GM18858 (cell line): ENCODE measurements at regions not wholly inside any gene's neighbourhood (a gene's known extent, or its start where the extent isn't known, plus 50 kb on each side); places are given as distances from the start of the nearest gene placed in this dataset.
"Not testable (repeated sequence)": the region's sequence is repeated elsewhere in the genome, so short reads cannot be mapped to it uniquely, and the experiment has no call there.

Source experiments
- ATAC-seq: cut with Tn5 transposase; IDR thresholded peaks from one replicate; pipeline ENCODE4 v1.9.1; 2021; ENCODE audit not compliant: unreplicated experiment

DNA sequence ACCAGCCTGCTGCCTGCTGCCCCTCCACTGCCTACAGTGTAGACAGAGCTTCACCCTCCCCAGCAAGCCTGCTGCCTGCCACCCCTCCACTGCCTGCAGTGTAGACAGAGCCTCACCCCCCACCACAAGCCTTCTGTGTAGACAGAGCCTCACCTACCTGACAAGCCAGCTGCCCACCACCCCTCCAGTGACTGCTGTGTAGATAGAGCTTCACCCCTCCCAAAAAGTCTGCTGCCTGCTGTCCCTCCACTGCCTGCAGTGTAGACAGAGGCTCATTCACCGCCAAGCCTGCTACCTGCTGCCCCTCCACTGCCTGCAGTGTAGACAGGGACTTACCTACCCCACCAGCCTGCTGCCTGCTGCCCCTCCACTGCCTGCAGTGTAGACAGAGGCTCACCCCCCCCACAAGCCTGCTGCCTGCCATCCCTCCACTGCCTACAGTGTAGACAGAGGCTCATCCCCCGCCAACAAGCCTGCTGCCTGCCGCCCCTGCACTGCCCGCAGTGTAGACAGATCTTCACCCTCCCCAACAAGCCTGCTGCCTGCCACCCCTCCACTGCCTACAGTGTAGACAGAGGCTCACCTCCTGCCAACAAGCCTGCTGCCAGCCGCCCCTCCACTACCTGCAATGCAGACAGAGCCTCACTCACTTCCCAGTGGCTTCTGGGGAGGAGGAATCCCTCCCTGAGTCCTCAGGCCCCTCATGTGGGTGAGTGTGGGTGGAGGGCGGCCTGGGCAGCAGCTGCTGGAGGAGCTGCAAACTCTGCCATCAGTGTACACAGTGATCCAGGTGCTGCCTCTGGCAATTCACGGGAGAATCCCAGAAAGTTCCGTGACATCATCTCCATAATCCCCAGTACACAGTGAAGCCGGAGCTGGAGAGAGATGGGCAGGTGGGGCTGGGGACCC lies 140.9 kb downstream of the DLL1 start:
- no peak for ATAC-seq

DNA sequence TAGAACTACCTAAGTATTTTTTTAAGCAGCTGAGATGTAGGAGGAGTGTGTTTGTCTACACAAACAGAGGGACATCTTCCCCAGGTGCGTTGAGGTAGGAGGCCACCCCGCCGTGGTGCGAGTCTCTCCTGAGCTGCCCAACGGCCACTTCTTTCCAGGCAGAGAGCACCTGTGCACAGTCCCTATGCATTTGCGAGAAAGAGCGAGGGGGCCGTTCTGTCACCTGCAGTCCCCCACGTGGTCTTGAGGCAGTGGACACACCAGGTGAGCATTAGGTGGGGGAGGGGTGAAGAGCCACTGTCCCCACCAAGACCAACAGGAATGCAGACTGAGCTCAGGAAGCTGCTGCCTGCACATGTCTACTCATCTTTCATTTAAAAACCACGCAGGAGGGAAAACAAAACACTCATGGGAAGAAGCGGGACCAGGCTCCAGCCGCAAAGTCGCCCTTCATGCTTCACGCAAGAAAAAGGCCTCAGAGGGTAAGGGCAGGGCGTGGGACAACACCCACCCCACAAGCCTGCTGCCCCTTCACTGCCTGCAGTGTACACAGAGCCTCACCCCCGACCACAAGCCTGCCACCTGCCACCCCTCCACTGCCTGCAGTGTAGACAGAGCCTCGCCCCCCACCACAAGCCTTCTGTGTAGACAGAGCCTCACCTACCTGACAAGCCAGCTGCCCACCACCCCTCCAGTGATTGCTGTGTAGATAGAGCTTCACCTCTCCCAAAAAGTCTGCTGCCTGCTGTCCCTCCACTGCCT lies 142.0 kb downstream of the DLL1 start:
- ATAC-seq: no peak

DNA sequence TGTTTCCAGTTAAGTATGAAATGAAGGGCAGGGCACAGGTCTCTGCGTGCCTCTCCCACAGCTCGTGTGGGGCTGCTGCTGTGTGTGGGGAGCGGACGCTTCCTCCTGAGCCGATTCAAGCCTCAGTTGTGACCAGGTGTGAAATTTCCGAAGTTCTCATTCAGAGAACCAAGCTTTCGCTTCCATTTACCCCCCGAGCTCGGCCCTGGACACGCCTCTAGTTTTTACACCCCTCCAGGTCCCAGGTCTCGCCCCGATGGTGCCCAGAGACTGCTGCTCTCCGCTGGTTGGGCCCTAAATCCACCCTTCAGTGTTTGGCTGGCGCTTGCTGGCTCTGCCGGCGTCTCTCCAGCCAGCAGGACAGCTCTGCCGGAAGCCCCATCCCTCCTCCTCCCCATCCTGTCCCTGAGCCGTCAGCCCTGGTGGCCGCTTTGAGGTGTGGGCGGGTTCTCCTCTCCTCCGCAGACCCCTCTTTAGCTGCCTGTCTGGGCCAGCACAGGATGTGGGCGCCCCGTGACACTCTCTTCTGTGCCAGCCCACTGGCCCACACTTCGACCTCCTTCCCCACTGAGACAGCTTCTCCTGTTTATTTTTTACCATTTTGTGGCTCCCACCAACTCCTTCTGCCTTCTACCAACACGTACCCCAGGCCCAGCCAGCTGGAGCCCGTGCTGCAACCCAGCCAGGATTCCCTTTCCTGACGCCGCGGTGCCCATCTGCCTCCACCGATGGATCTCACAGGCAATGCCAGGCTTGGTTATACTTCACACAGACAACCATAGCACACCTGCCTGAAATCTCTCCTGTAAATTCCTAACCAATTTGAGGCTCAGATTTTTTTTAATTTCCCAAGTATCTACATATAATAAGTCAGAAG lies 142.8 kb downstream of the DLL1 start:
- no peak for ATAC-seq

DNA sequence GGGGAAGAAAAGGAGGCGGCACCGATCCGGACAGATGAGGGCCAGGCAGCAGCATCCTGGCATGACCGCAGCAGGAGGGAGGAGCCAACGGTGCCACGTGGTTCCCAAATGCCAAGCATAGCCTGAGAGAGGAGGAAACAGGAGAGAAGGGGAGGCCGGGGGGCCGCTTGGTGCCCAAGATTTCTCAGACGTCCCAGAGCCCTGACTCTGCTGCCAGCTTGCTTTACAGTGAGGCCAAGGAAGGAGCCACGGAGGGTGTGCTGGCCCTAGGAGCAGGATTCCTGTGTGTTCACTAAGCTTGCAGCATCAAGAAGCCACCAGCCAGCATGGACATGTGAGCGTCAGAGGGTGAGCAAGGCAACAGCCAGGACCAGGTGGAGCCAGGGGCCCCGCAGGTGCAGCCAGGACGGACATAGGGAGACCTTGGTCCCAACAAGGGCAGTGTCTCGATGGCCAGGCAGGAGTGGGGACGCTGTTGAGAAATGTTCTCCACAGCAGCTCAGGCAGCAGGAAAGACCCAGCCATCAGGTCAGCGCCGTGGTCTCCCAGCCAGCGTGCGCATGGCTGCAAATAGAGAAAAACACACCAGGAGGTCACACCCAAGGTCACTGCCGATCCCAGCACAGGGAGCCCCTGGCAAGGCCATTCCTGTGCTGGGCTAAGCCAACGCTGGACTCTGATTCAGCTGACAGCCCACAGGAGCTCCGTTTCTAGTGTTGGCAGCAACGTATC lies 143.7 kb downstream of the DLL1 start:
- ATAC-seq: no peak

DNA sequence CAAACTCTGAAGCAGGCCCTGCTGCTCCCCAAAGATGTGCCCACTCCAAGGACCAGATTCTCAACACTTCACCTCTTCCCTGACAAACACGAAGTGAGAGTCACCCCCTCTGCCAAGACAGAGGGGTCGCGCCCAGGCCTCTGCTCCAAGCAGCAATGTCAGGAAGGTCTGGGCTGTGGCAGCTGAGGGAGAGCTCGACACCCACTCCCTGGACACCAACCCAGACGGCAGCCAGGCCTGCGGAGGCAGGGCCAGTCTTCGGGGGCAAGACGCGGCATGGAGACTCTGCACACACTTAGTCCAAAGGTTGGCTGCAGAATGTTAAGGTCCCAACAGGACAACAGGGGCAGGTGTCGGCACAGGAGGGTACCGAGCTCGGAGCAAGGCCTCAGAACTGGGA lies 144.2 kb downstream of the DLL1 start:
- ATAC-seq: no peak

DNA sequence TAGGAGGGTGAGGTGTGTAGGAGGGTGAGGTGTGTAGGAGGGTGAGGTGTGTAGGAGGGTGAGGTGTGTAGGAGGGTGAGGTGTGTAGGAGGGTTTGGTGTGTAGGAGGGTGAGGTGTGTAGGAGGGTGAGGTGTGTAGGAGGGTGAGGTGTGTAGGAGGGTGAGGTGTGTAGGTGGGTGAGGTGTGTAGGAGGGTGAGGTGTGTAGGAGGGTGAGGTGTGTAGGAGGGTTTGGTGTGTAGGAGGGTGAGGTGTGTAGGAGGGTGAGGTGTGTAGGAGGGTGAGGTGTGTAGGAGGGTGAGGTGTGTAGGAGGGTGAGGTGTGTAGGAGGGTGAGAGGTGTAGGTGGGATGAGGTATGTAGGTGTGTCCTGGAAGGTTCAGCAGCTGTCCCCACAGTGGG lies 144.7 kb downstream of the DLL1 start:
- not testable (repeated sequence) for ATAC-seq

DNA sequence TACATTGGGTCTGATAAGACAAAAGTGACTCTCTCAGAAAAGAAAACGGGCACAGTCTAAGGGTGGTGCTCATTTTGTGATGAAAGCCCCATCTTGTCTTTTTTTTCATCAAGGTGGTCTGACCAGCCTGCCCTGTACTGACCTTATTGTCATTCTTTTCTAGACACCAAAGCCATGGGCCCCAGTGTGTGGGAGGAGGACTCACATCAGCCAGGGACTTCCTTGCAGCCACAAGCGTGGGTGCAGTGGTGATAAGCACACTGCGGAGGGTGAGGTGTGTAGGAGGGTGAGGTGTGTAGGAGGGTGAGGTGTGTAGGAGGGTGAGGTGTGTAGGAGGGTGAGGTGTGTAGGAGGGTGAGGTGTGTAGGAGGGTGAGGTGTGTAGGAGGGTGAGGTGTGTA lies 145.2 kb downstream of the DLL1 start:
- not testable (repeated sequence) for ATAC-seq

DNA sequence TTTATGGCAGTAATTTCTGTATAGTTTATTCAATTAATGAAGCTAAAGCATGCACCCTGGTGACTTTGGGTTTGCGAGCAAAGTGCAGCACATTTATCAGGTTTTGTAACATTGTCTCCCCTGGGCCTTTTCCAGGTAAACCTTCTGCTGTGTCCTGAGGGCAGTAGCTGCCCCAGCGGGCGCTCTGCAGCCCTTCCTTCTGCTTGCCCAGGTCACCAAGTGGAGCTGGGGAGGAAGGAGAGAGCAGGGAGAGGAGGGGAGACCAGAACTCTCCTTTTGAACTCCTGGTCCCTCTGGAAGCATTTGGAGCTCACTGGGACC lies 145.6 kb downstream of the DLL1 start:
- ATAC-seq: no peak

DNA sequence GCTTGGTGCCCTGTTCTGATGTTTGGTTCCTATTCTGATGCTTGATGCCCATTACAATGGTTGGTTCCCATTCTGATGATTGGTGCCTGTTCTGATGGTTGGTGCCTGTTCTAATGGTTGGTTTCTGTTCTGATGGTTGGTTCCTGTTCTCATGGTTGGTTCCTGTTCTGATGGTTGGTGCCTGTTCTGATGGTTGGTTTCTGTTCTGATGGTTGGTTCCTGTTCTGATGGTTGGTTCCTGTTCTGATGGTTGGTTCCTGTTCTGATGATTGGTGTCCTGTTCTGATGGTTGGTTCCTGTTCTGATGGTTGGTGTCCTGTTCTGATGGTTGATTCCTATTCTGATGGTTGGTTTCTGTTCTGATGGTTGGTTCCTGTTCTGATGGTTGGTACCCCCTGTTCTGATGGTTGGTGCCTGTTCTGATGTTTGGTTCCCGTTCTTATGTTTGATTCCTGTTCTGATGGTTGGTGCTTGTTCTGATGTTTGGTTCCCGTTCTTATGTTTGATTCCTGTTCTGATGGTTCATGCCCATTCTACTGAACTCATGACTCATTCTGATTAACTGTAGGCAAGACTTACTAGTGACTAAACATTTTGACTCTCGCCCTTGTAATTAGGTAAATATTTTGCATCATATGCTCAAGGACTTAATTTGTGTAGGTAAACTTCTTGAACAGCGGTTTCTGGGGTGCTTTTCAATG lies 146.2 kb downstream of the DLL1 start:
- no peak for ATAC-seq

DNA sequence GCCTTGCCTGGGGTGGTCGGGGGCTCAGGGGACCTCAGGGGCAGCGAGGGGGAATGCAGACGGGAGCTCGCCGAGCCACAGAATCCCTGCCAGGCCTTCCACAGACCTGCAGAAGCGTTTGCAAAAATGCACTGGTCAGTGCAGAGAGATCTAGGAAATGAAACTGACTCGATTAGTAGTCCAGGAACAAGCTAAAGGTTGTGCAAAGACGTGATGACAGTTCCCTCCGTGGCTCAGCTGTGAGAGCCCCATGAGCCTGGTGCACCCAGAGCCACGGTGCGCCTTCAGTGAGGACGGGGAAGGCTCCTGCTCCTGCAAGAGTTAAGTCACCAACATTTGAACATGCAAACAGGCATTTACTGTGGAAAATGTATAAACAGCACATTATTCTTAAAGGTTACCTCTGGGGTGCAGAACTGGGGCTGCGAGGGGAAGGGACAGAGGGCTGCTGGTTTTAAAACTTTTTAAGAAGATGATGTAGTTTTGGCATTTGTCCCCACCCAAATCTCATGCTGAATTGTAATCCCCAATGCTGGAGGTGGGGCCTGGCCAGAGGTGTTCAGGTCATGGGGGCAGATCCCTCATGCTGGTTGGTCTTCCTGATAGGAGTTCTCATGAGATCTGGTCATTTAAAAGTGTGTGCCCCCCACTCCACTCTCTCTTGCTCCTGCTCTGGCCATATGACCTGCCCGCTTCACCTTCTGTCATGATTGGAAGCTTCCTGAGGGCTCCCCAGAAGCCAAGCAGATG lies 147.3 kb downstream of the DLL1 start:
- no peak for ATAC-seq

DNA sequence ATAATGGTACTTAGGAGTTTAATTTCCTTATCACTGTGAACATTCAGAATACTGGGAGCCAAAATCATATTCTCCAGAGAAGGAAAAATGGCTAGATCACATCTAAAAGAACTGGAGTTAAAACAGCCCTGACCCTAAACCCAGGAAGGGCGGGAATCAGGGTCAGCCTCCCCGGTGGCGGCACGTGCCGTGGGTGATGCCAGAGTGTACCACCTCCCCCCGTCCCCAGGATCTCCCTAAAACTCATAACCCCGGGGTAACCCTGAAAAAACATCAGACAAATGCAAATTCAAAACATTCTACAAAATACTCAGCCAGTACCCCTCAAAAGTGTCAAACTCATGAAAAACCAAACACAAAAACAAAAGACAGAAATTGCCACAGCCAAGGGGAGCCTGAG lies 148.3 kb downstream of the DLL1 start:
- no peak for ATAC-seq

DNA sequence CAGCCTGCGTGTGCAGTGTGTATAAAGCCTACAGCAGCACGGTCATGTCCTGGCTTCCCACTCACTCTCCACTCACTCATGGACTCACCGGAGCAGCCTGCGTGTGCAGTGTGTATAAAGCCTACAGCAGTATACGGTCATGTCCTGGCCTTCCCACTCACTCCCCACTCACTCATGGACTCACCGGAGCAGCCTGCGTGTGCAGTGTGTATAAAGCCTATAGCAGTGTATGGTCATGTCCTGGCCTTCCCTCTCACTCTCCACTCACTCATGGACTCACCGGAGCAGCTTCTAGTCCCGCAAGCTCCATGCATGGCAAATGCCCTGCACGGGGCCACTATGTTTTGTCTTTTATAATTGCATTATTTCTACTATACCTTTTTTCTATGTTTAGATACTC lies 149.8 kb downstream of the DLL1 start:
- not testable (repeated sequence) for ATAC-seq

DNA sequence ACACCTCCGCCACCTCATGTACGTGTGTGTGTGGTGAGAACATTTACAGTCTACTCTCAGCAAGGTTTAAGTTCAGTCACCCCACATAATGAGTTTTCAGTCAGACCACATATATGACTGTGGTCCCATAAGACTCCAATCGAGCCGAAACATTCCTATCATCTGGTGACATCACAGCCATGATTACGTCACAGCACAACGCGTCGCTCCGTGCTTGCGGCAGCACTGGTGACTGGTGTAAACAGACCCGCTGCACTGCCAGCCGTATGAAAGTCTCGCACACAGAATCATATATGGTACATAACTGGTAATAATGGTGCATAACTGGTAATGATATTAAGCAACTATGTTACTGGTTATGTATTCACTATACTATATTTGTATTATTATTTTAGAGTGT lies 150.7 kb downstream of the DLL1 start:
- ATAC-seq: no peak

DNA sequence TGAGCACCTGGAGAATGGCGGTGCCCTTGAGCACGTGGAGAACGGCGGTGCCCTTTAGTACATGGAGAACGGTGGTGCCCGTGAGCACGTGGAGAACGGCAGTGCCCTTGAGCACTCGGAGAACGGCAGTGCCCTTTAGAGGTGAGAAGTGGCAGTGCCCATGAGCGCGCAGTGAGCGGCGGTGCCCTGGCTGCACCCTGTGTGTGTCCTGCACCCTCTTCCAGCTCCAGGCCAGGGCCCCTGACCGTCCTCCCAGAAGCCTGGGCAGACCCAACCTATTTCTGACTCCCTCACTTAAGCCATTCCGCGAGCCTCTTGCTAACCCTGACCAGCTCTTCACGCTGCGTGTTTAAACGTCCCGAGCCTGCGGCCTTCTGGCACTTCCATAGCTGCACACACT lies 151.3 kb downstream of the DLL1 start:
- ATAC-seq: no peak

DNA sequence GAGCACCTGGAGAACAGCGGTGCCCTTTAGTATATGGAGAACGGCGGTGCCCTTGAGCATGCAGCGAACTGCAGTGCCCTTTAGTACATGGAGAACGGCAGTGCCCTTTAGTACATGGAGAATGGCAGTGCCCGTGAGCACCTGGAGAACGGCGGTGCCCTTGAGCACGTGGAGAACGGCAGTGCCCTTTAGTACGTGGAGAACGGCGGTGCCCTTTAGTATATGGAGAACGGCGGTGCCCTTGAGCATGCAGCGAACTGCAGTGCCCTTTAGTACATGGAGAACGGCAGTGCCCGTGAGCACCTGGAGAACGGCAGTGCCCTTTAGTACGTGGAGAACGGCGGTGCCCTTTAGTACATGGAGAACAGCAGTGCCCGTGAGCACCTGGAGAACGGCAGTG lies 151.8 kb downstream of the DLL1 start:
- not testable (repeated sequence) for ATAC-seq

DNA sequence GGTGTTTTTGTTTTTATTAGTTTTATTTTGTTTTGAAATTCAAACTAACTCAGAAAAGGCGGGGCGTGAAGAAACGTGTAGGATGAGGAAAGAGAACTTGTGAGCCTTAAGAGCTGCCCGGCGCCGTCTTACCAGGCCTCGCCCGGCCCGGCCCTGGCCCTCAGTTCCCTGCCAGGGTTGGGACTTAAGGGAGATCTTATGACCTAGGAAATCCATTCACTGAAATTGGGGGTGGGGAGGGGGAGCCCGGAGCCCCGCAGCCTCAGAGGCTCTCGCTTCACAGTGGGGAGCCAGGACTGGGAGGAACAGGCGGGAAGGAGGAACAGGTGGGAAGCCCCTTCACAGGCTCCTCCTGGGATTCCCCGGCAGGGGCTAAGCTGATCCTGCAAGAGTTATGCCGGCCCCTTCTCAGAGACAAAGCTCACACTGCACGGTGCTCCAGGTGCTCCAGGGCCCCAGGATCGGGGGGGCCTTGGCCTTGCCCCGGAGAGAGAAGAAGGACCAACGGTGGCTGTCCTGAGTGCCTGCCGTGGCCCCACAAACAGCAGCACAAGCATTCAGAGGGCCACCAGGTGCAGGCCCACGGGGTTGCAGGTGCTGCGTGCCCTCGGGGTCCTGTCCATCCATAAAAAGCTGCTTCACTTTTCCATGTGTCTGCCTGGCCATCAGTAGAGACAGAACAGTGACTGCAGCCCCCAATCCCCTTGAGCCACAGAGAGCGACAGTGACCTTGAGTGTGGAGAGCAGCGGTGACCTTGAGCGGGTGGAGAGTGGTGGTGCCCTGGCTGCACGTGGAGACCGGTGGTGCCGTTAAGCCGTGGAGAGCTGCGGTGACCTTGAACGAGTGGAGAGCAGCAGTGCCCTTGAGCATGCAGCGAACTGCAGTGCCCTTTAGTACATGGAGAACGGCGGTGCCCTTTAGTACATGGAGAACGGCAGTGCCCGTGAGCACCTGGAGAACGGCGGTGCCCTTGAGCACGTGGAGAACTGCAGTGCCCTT lies 152.7 kb downstream of the DLL1 start:
- ATAC-seq: no peak

DNA sequence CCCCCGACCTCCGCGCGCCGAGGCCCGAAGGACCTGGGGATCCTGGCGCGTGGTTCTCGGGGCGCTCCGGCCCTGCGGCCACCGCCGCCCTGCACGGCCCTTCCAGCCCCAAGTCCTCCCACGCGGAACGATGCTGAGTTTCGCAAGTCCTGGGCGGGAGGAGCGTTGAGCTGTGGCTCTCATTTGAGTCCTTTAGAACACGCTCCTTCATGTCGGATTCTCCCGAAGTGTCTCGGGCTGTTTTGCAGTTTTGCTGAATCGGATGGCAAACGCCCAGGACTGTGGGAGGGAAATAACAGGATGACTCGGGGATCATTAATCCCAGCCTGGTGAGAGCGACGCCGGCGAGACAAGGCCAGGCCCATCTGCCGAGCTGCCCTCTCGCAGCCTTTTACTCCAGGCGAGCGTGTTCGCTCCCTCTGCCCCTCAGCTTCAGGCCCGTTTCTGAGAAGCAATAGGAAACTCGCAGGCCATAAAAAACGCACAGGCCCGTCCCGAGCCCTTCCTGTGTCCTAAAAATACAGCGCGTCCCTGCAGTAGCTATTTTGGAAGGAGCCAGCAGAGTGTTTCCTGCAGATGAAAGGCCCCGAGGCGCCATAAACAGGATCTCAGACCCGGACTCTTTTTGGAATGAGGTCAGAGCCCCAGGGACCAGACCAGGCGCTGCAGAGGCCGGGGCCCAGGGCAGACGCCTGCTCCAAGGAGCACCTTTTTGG lies 153.5 kb downstream of the DLL1 start:
- ATAC-seq: no peak
